Choroid plexus epithelial cell (primary cell): ENCODE measurements at regions not wholly inside any gene's neighbourhood (a gene's known extent, or its start where the extent isn't known, plus 50 kb on each side); places are given as distances from the start of the nearest gene placed in this dataset.
"Not testable (repeated sequence)": the region's sequence is repeated elsewhere in the genome, so short reads cannot be mapped to it uniquely, and the experiment has no call there.

ENCODE experiments used
- DNase-seq: peaks from one replicate; pipeline ENCODE4 v3.0.0-alpha.2; 2010; ENCODE audit warnings: low read depth
- H3K4me3 ChIP-seq: 2 replicates; pipeline ENCODE4 v1.5.1; 2011; ENCODE audit warnings: low read depth, mild to moderate bottlenecking, control low read depth, low read length, moderate library complexity
- CTCF ChIP-seq: conservative IDR thresholded peaks from 2 replicates; pipeline ENCODE4 v1.5.1; 2011; ENCODE audit warnings: low read depth, mild to moderate bottlenecking, control low read depth, inconsistent platforms, low read length, moderate library complexity

- DNase-seq: no peak
- TF ChIP-seq CTCF: no peak
- H3K4me3 ChIP-seq: no peak overlapping the region
These were observed 129.7 kb downstream of the IGLL1 start for GRCh38 chr22:23450434-23450795.

GRCh38 chr22:23449748-23450433 is 130.2 kb downstream of the IGLL1 start:
- not testable (repeated sequence) for DNase-seq, H3K4me3 ChIP-seq

- DNase-seq, H3K4me3 ChIP-seq: not testable (repeated sequence)
These were observed 131.4 kb downstream of the IGLL1 start for GRCh38 chr22:23448499-23449288.

- H3K4me3 ChIP-seq: no peak overlapping the region
- no peak for DNase-seq
- no peak for TF ChIP-seq CTCF
These were observed 133.2 kb downstream of the IGLL1 start for GRCh38 chr22:23446796-23447350.

GRCh38 chr22:23446194-23446593 is 133.9 kb downstream of the IGLL1 start:
- H3K4me3 ChIP-seq: not testable (repeated sequence)
- peak; percentile 2 for DNase-seq

- H3K4me3 ChIP-seq, DNase-seq: not testable (repeated sequence)
These were observed 136.2 kb downstream of the IGLL1 start for GRCh38 chr22:23443905-23444304.

GRCh38 chr22:23439581-23439980 is 140.5 kb downstream of the IGLL1 start:
- DNase-seq, H3K4me3 ChIP-seq: not testable (repeated sequence)

GRCh38 chr22:23438216-23438615 is 141.9 kb downstream of the IGLL1 start:
- no peak for TF ChIP-seq CTCF
- DNase-seq: no peak
- no peak overlapping the region for H3K4me3 ChIP-seq

- no peak for TF ChIP-seq CTCF
- no peak for DNase-seq
- no peak overlapping the region for H3K4me3 ChIP-seq
These were observed 142.3 kb downstream of the IGLL1 start for GRCh38 chr22:23437779-23438178.

- H3K4me3 ChIP-seq, DNase-seq: not testable (repeated sequence)
These were observed 143.0 kb downstream of the IGLL1 start for GRCh38 chr22:23437107-23437395.

GRCh38 chr22:23436354-23437106 is 143.6 kb downstream of the IGLL1 start:
- H3K4me3 ChIP-seq, DNase-seq: not testable (repeated sequence)

GRCh38 chr22:23435186-23435585 is 144.9 kb downstream of the IGLL1 start:
- not testable (repeated sequence) for DNase-seq

GRCh38 chr22:23434198-23434830 is 145.8 kb downstream of the IGLL1 start:
- H3K4me3 ChIP-seq, DNase-seq: not testable (repeated sequence)

More at GRCh38 chr22:23435186-23435585, 144.9 kb downstream of the IGLL1 start:
- H3K4me3 ChIP-seq: not testable (repeated sequence)
